H1 (cell line): ENCODE measurements at regions not wholly inside any gene's neighbourhood (a gene's known extent, or its start where the extent isn't known, plus 50 kb on each side); places are given as distances from the start of the nearest gene placed in this dataset.

Experiments used
- BRCA1 ChIP-seq: IDR thresholded peaks from 2 replicates; pipeline ENCODE4 v1.6.1; 2012; ENCODE audit warnings: low read depth, low read length, improper control_type of control experiment
- CTCF ChIP-seq, 3 experiments: IDR thresholded peaks; 1 replicate in 2 of 3; 2 replicates in 1 of 3; pipeline versions ENCODE4 v1.5.1 to v1.6.1; 2011; ENCODE audit warnings: low read length in 3 of 3, mild to moderate bottlenecking in 3 of 3, inconsistent platforms in 2 of 3, low read depth in 1 of 3, moderate library complexity in 1 of 3; ENCODE audit not compliant: insufficient read depth in 1 of 3; ENCODE audit errors: control extremely low read depth in 1 of 3
- GABPA ChIP-seq: IDR thresholded peaks from 2 replicates; pipeline ENCODE4 v1.6.1; 2011; ENCODE audit warnings: mild to moderate bottlenecking, low read length, moderate library complexity, borderline replicate concordance; ENCODE audit not compliant: insufficient read depth
- MAX ChIP-seq: IDR thresholded peaks from 2 replicates; pipeline ENCODE4 v1.6.1; 2012; ENCODE audit warnings: inconsistent platforms
- POLR2A ChIP-seq, 2 experiments: IDR thresholded peaks; 1 replicate in 1 of 2; 2 replicates in 1 of 2; pipeline ENCODE4 v1.6.1; 2011; ENCODE audit warnings: low read depth in 2 of 2, low read length in 2 of 2, mild to moderate bottlenecking in 2 of 2; ENCODE audit errors: control extremely low read depth in 1 of 2
- RAD21 ChIP-seq, 2 experiments: IDR thresholded peaks in 1 of 2; conservative IDR thresholded peaks in 1 of 2; 2 replicates each; pipeline ENCODE4 v1.6.1; 2011; ENCODE audit warnings: low read depth in 2 of 2, low read length in 2 of 2, improper control_type of control experiment in 1 of 2, inconsistent platforms in 1 of 2, mild to moderate bottlenecking in 1 of 2, moderate library complexity in 1 of 2
- RFX5 ChIP-seq: IDR thresholded peaks from 2 replicates; pipeline ENCODE4 v1.6.1; 2011; ENCODE audit warnings: low read depth, low read length, improper control_type of control experiment, borderline replicate concordance
- SRF ChIP-seq: IDR thresholded peaks from 2 replicates; pipeline ENCODE4 v1.6.1; 2011; ENCODE audit warnings: mild to moderate bottlenecking, low read depth, low read length, moderate library complexity

GRCh38 chr3:15964605-15965442, 167.0 kb upstream of the ANKRD28 start:
- TF ChIP-seq CTCF (IDR thresholded peaks at IDR 0.05; ENCODE audit: control extremely low read depth in 1 of 3, insufficient read depth in 1 of 3, low read depth in 1 of 3, low read length in 3 of 3) = no peak
- TF ChIP-seq GABPA = no peak
- no peak for TF ChIP-seq RFX5
- TF ChIP-seq BRCA1 = no peak
- TF ChIP-seq RAD21 (IDR thresholded peaks at IDR 0.05 in 1 of 2, conservative IDR thresholded peaks at IDR 0.05 in 1 of 2; ENCODE audit: low read depth in 2 of 2, low read length in 2 of 2) = no peak
- TF ChIP-seq SRF = no peak
- no peak for TF ChIP-seq MAX
- no peak for TF ChIP-seq POLR2A (IDR thresholded peaks at IDR 0.05; ENCODE audit: control extremely low read depth in 1 of 2, low read depth in 2 of 2, low read length in 2 of 2)
